SK-N-SH (cell line): ENCODE measurements at regions not wholly inside any gene's neighbourhood (a gene's known extent, or its start where the extent isn't known, plus 50 kb on each side); places are given as distances from the start of the nearest gene placed in this dataset.

Experiments used
- CHD2 ChIP-seq: fragments of 150-350 bp; IDR thresholded peaks from 2 replicates; pipeline ENCODE4 v1.6.1; 2018; ENCODE audit warnings: low read length; ENCODE audit not compliant: partially characterized antibody
- CTCF ChIP-seq: fragments of 200-600 bp; sonication (generic); IDR thresholded peaks from 2 replicates; pipeline ENCODE4 v1.6.1; 2017; ENCODE audit warnings: antibody characterized with exemption, mild to moderate bottlenecking, moderate library complexity
- ELF1 ChIP-seq: IDR thresholded peaks from 2 replicates; pipeline ENCODE4 v1.4.0; 2012
- EP300 ChIP-seq, 2 experiments: IDR thresholded peaks; 2 replicates each; pipeline versions ENCODE4 v1.4.0 to v1.6.1; 2012; ENCODE audit warnings: borderline replicate concordance in 1 of 2, low read depth in 1 of 2, low read length in 1 of 2
- FOSL2 ChIP-seq: IDR thresholded peaks from 2 replicates; pipeline ENCODE4 v1.4.0; 2012; ENCODE audit warnings: low read depth, mild to moderate bottlenecking, moderate library complexity, borderline replicate concordance
- GABPA ChIP-seq: IDR thresholded peaks from 2 replicates; pipeline ENCODE4 v1.4.0; 2012; ENCODE audit warnings: low read depth, mild to moderate bottlenecking
- MAX ChIP-seq: IDR thresholded peaks from 2 replicates; pipeline ENCODE4 v1.4.0; 2012; ENCODE audit warnings: low read depth
- PBX3 ChIP-seq: IDR thresholded peaks from 2 replicates; pipeline ENCODE4; 2012
- RXRA ChIP-seq: IDR thresholded peaks from 2 replicates; pipeline ENCODE4 v1.4.0; 2012; ENCODE audit warnings: low read depth, mild to moderate bottlenecking, borderline replicate concordance

GRCh38 chr2:156778916-156779315, 342.7 kb downstream of the GPD2 start:
- TF ChIP-seq MAX (no peak), PBX3 (no peak), CTCF (no peak), RXRA (no peak), ELF1 (no peak), GABPA (no peak), FOSL2 (no peak), EP300 (IDR thresholded peaks at IDR 0.05; ENCODE audit: borderline replicate concordance in 1 of 2, low read depth in 1 of 2, low read length in 1 of 2) (no peak), CHD2 (no peak)
